Smooth muscle cell (in vitro differentiated cells): ENCODE measurements at regions not wholly inside any gene's neighbourhood (a gene's known extent, or its start where the extent isn't known, plus 50 kb on each side); places are given as distances from the start of the nearest gene placed in this dataset.

Experiments used
- DNase-seq: peaks from one replicate; lab custom pipeline; 2025; ENCODE audit not compliant: unreplicated experiment; lab: John Stamatoyannopoulos, UW
- H2AFZ ChIP-seq: fragments of 200-600 bp; sonication (generic); 2 replicates; pipeline ENCODE4 v1.6.0; 2016; ENCODE audit warnings: antibody characterized with exemption, low read depth, mild to moderate bottlenecking
- H3F3A ChIP-seq: fragments of 200-600 bp; sonication (generic); 2 replicates; pipeline ENCODE4 v1.6.0; 2017; ENCODE audit warnings: antibody characterized with exemption, low read depth
- H3K27ac ChIP-seq: fragments of 200-600 bp; sonication (generic); 2 replicates; pipeline ENCODE4 v1.5.1; 2016; ENCODE audit warnings: low read depth, mild to moderate bottlenecking
- H3K27me3 ChIP-seq: fragments of 200-600 bp; sonication (generic); 2 replicates; pipeline ENCODE4 v1.6.1; 2016; ENCODE audit warnings: low read depth, mild to moderate bottlenecking
- H3K36me3 ChIP-seq: fragments of 200-600 bp; sonication (generic); 2 replicates; pipeline ENCODE4 v1.5.1; 2016; ENCODE audit warnings: low read depth
- H3K4me1 ChIP-seq: fragments of 200-600 bp; sonication (generic); 2 replicates; pipeline ENCODE4 v1.5.1; 2016; ENCODE audit warnings: low read depth
- H3K4me2 ChIP-seq: fragments of 200-600 bp; sonication (generic); 2 replicates; pipeline ENCODE4 v1.6.0; 2016; ENCODE audit warnings: mild to moderate bottlenecking
- H3K4me3 ChIP-seq: fragments of 200-600 bp; sonication (generic); 2 replicates; pipeline ENCODE4 v1.5.1; 2016; ENCODE audit warnings: mild to moderate bottlenecking
- H3K79me2 ChIP-seq: fragments of 200-600 bp; sonication (generic); 2 replicates; pipeline ENCODE4 v1.6.0; 2016; ENCODE audit warnings: low read depth, mild to moderate bottlenecking
- H3K9ac ChIP-seq: fragments of 200-600 bp; sonication (generic); 2 replicates; pipeline ENCODE4 v1.6.0; 2016; ENCODE audit warnings: low read depth
- H3K9me3 ChIP-seq: fragments of 200-600 bp; sonication (generic); replicated peaks from 2 replicates; pipeline ENCODE4 v1.5.1; 2016; ENCODE audit warnings: low read depth
- H4K20me1 ChIP-seq: fragments of 200-600 bp; sonication (generic); 2 replicates; pipeline ENCODE4 v1.6.0; 2016; ENCODE audit warnings: low read depth
- WGBS: methylation state at CpG from one replicate; pipeline ENCODE4 v1.1.7; 2016; ENCODE audit warnings: low lambda C conversion rate; 5-methylcytosine and 5-hydroxymethylcytosine counted together
- TF ChIP-seq, protein P1 (sequence below): fragments of 200-600 bp; sonication (generic); IDR thresholded peaks from 2 replicates; pipeline ENCODE4 v1.5.1; 2017; ENCODE audit warnings: borderline replicate concordance, mild to moderate bottlenecking, antibody characterized with exemption; ENCODE audit not compliant: insufficient read depth, poor library complexity, severe bottlenecking

GRCh38 chr3:66629982-66630368 lies 129.2 kb upstream of the LRIG1 start:
- TF ChIP-seq, protein P1, sequence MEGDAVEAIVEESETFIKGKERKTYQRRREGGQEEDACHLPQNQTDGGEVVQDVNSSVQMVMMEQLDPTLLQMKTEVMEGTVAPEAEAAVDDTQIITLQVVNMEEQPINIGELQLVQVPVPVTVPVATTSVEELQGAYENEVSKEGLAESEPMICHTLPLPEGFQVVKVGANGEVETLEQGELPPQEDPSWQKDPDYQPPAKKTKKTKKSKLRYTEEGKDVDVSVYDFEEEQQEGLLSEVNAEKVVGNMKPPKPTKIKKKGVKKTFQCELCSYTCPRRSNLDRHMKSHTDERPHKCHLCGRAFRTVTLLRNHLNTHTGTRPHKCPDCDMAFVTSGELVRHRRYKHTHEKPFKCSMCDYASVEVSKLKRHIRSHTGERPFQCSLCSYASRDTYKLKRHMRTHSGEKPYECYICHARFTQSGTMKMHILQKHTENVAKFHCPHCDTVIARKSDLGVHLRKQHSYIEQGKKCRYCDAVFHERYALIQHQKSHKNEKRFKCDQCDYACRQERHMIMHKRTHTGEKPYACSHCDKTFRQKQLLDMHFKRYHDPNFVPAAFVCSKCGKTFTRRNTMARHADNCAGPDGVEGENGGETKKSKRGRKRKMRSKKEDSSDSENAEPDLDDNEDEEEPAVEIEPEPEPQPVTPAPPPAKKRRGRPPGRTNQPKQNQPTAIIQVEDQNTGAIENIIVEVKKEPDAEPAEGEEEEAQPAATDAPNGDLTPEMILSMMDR = no peak
- no peaks in the 10 kb centered on the region for H4K20me1 ChIP-seq
- H3K4me1 ChIP-seq = peaks cover 3% of the 10 kb centered on the region
- H3F3A ChIP-seq = no peaks in the 10 kb centered on the region
- no peak overlapping the region for H3K9ac ChIP-seq
- no peak overlapping the region for H2AFZ ChIP-seq
- no peaks in the 10 kb centered on the region for H3K27me3 ChIP-seq
- no peak overlapping the region for H3K4me3 ChIP-seq
- no peak overlapping the region for H3K27ac ChIP-seq
- DNase-seq = no peak
- no peaks in the 10 kb centered on the region for H3K9me3 ChIP-seq
- no peak overlapping the region for H3K4me2 ChIP-seq
- H3K79me2 ChIP-seq = no peaks in the 10 kb centered on the region
- no peaks in the 10 kb centered on the region for H3K36me3 ChIP-seq

GRCh38 chr3:66633402-66634381 lies 132.9 kb upstream of the LRIG1 start:
- TF ChIP-seq, protein P1 = no peak
- Histone ChIP-seq H3K4me3 (no peak overlapping the region), H4K20me1 (no peaks in the 10 kb centered on the region), H2AFZ (no peak overlapping the region), H3K9ac (no peak overlapping the region), H3K9me3 (no peaks in the 10 kb centered on the region), H3F3A (no peaks in the 10 kb centered on the region), H3K36me3 (no peaks in the 10 kb centered on the region), H3K4me2 (no peak overlapping the region), H3K27ac (no peak overlapping the region), H3K79me2 (no peaks in the 10 kb centered on the region), H3K27me3 (no peaks in the 10 kb centered on the region), H3K4me1 (peaks cover 3% of the 10 kb centered on the region)
- 92% methylated on average over 6 of the region's 6 CpGs for WGBS
- no peak for DNase-seq

DNA sequence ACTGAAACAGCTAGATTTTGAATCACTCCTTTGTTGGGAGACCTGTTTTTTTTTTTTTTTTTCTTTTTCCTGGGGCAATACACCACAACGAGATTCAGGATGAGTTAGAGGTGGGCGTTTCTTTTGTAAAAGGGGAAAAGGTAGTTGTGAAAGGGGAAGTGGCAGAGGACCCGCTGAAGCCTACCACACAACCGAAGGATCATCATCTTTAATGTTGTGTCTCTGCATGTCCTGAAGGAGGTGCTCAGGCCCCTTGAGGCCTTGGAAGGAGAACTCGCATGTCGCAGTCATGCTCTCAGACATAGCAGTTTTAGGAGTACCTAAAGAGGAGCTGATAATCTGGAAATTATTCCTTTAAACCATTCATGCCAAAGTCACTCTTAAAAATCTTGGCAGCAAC lies 137.9 kb upstream of the LRIG1 start:
- 35% methylated on average over 6 of the region's 6 CpGs for WGBS
- Histone ChIP-seq H3K27ac (no peak overlapping the region), H3K79me2 (no peaks in the 10 kb centered on the region), H2AFZ (no peak overlapping the region), H3F3A (no peaks in the 10 kb centered on the region), H3K27me3 (no peaks in the 10 kb centered on the region), H3K9ac (no peak overlapping the region), H3K4me2 (no peak overlapping the region), H3K9me3 (no peaks in the 10 kb centered on the region), H3K36me3 (no peaks in the 10 kb centered on the region), H3K4me1 (no peaks in the 10 kb centered on the region), H4K20me1 (no peaks in the 10 kb centered on the region), H3K4me3 (no peak overlapping the region)
- TF ChIP-seq, protein P1 = no peak
- DNase-seq = no peak

DNA sequence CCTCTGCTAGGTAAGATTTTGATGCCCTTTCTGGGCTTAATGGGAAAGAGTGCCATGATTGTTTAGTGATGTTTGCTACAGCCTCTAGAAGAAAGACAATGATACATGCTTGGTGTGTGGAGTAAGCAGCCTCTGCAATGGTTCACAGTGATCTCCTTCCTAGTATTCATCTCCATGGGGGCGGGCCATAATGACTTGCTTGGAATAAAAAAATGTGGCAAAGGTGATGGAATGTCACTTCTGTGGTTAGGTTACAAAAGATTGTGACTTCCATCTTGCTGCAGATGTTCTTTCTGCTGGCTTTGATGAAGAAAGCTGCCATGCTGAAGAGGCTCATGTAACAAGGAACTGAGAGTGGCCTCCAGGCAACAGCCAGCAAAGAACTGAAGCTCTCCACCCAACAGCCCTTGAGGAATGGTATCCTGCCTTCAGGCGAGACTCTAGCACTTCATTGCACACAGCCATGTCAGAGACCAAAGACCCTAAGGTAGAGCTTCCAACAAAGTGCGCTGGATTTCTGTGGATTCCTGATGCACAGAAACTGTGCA lies 139.1 kb upstream of the LRIG1 start:
- 95% methylated on average over 3 of the region's 3 CpGs for WGBS

More for the DNA sequence above, 139.1 kb upstream of the LRIG1 start:
- H2AFZ ChIP-seq = no peak overlapping the region
- no peaks in the 10 kb centered on the region for H3K36me3 ChIP-seq
- H3K79me2 ChIP-seq = no peaks in the 10 kb centered on the region
- no peaks in the 10 kb centered on the region for H4K20me1 ChIP-seq
- H3K27ac ChIP-seq = no peak overlapping the region
- no peak for DNase-seq
- H3K9ac ChIP-seq = no peak overlapping the region
- H3K9me3 ChIP-seq = peaks cover 6% of the 10 kb centered on the region
- H3K4me2 ChIP-seq = no peak overlapping the region
- H3F3A ChIP-seq = no peaks in the 10 kb centered on the region
- no peaks in the 10 kb centered on the region for H3K27me3 ChIP-seq
- TF ChIP-seq, protein P1 = no peak
- no peaks in the 10 kb centered on the region for H3K4me1 ChIP-seq
- no peak overlapping the region for H3K4me3 ChIP-seq
